ENCODE measurements at regions not wholly inside any gene's neighbourhood (a gene's known extent, or its start where the extent isn't known, plus 50 kb on each side); places are given as distances from the start of the nearest gene placed in this dataset.

- TF ChIP-seq CTCF (IDR thresholded peaks at IDR 0.05) = no peak
Measured at GRCh38 chr3:107907996-107908395, 182.8 kb downstream of the CD47 start.

GRCh38 chr3:107904536-107905066 lies 186.2 kb downstream of the CD47 start:
- no peak for TF ChIP-seq CTCF (IDR thresholded peaks at IDR 0.05)

GRCh38 chr3:107899990-107900651 lies 190.7 kb downstream of the CD47 start:
- no peak for TF ChIP-seq CTCF (IDR thresholded peaks at IDR 0.05)

- no peak for TF ChIP-seq CTCF (IDR thresholded peaks at IDR 0.05)
Measured at GRCh38 chr3:107897471-107898061, 193.3 kb downstream of the CD47 start.

- no peak for TF ChIP-seq CTCF (IDR thresholded peaks at IDR 0.05)
Measured at GRCh38 chr3:107894998-107895397, 195.8 kb downstream of the CD47 start.

GRCh38 chr3:107892955-107893624 lies 197.7 kb downstream of the CD47 start:
- no peak for TF ChIP-seq CTCF (IDR thresholded peaks at IDR 0.05)

- no peak for TF ChIP-seq CTCF (IDR thresholded peaks at IDR 0.05)
Measured at GRCh38 chr3:107884719-107885460, 205.9 kb downstream of the CD47 start.

All from LNCAP (cell line).